Panc1 (cell line): ENCODE measurements at regions not wholly inside any gene's neighbourhood (a gene's known extent, or its start where the extent isn't known, plus 50 kb on each side); places are given as distances from the start of the nearest gene placed in this dataset.

ENCODE experiments used
- POLR2AphosphoS5 ChIP-seq: IDR thresholded peaks from 2 replicates; pipeline ENCODE4 v1.6.1; 2012; ENCODE audit warnings: mild to moderate bottlenecking, low read depth, low read length, moderate library complexity
- SIN3A ChIP-seq: IDR thresholded peaks from 2 replicates; pipeline ENCODE4 v1.6.1; 2012; ENCODE audit warnings: low read depth, mild to moderate bottlenecking, low read length, moderate library complexity, borderline replicate concordance; ENCODE audit not compliant: insufficient read depth
- TF ChIP-seq, protein P1 (sequence below): fragments of 450-650 bp; IDR thresholded peaks from 2 replicates; pipeline ENCODE4 v1.5.1; 2017; ENCODE audit warnings: mild to moderate bottlenecking

DNA sequence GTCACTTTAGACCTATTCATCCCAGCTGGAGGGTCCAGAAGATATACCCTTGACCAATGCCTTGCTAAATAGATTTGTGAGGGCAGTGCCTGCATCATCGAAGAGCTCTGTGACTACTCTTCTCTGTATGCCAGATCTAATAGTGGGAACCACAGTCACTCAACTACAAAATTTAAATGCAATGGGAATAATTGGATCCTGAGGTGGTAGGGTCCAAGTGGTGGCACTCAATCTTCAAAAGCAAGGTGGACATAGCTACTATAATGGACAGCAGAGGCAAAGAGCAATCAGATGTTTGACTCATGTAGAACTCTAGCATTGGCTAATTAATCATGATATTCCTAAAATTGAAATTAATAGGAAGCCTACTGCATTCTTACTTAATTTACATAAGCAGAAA is 554.3 kb upstream of the GRM3 start:
- TF ChIP-seq, protein P1, sequence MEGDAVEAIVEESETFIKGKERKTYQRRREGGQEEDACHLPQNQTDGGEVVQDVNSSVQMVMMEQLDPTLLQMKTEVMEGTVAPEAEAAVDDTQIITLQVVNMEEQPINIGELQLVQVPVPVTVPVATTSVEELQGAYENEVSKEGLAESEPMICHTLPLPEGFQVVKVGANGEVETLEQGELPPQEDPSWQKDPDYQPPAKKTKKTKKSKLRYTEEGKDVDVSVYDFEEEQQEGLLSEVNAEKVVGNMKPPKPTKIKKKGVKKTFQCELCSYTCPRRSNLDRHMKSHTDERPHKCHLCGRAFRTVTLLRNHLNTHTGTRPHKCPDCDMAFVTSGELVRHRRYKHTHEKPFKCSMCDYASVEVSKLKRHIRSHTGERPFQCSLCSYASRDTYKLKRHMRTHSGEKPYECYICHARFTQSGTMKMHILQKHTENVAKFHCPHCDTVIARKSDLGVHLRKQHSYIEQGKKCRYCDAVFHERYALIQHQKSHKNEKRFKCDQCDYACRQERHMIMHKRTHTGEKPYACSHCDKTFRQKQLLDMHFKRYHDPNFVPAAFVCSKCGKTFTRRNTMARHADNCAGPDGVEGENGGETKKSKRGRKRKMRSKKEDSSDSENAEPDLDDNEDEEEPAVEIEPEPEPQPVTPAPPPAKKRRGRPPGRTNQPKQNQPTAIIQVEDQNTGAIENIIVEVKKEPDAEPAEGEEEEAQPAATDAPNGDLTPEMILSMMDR: no peak
- TF ChIP-seq SIN3A (no peak), POLR2AphosphoS5 (no peak)
